HepG2 (cell line): ENCODE measurements at regions not wholly inside any gene's neighbourhood (a gene's known extent, or its start where the extent isn't known, plus 50 kb on each side); places are given as distances from the start of the nearest gene placed in this dataset.

Experiments
- ATAC-seq: fragments of 200-7000 bp; cut with Tn5 transposase; 3 replicates; pipeline ENCODE4 v1.9.1; 2020; ENCODE audit warnings: mild to moderate bottlenecking, moderate library complexity
- BruUV-seq: library from RNA; stranded (reverse); fragments of 400-500 nt; replicated peaks from 2 replicates; lab custom pipeline; 2021; lab: Mats Ljungman, UMichigan
- CTCF ChIA-PET: fragments of 300-600 bp; formaldehyde crosslinking; extraction: SDS; loops from one replicate; lab custom pipeline; 2021; ENCODE audit warnings: low total read pairs, inconsistent platforms, low intra/inter-chr PET ratio; lab: Yijun Ruan, JAX
- POLR2A ChIA-PET: fragments of 350-600 bp; sonication (Branson Sonifier 250); formaldehyde crosslinking; loops from one replicate; lab custom pipeline; 2020; ENCODE audit warnings: antibody characterized with exemption, inconsistent platforms; lab: Yijun Ruan, JAX
- DNase-seq: peaks from one replicate; pipeline ENCODE4 v3.0.0-alpha.2; 2015; ENCODE audit warnings: low spot score
- FAIRE-seq: peaks from 3 replicates; lab custom pipeline; 2011; peaks lifted over from hg19 to GRCh38; lab: Jason Lieb, UNC
- H2AFZ ChIP-seq: one replicate; pipeline ENCODE4 v1.6.1; 2011; ENCODE audit warnings: low read length, inconsistent platforms
- H3K27ac ChIP-seq: fragments of 300-600 bp; 3 replicates; pipeline ENCODE4 v1.8.0; 2011; ENCODE audit warnings: mixed run types, mild to moderate bottlenecking, mixed read lengths, low read length, inconsistent platforms; ENCODE audit not compliant: insufficient read depth; ENCODE audit errors: extremely low read length
- H3K27me3 ChIP-seq, 2 experiments: fragments of 200-600 bp in 1 of 2; 2 replicates in 1 of 2; 3 replicates in 1 of 2; pipeline versions ENCODE4 v1.6.0 to v1.8.0; 2011; ENCODE audit warnings: low read length in 2 of 2, mild to moderate bottlenecking in 2 of 2, moderate library complexity in 2 of 2, inconsistent platforms in 1 of 2; ENCODE audit not compliant: insufficient read depth in 2 of 2, control insufficient read depth in 1 of 2
- H3K36me3 ChIP-seq, 2 experiments: fragments of 200-600 bp in 1 of 2; replicated peaks in 1 of 2; 2 replicates in 1 of 2; 3 replicates in 1 of 2; pipeline versions ENCODE4 v1.5.1 to v1.8.0; 2011; ENCODE audit warnings: low read length in 2 of 2, inconsistent platforms in 1 of 2; ENCODE audit not compliant: insufficient read depth in 2 of 2, control insufficient read depth in 1 of 2
- H3K4me1 ChIP-seq: 2 replicates; pipeline ENCODE4 v1.5.1; 2012; ENCODE audit warnings: low read length, inconsistent platforms; ENCODE audit not compliant: insufficient read depth
- H3K4me2 ChIP-seq: 2 replicates; pipeline ENCODE4 v1.6.0; 2011; ENCODE audit warnings: low read depth, low read length, inconsistent platforms
- H3K4me3 ChIP-seq, 3 experiments: fragments of 200-600 bp in 1 of 3; sonication (generic), shearing (Covaris generic) in 1 of 3; replicated peaks in 1 of 3; 2 replicates each; pipeline ENCODE4 v1.5.1; 2011 to 2016; ENCODE audit warnings: low read length in 3 of 3, inconsistent platforms in 2 of 3, low read depth in 2 of 3, mild to moderate bottlenecking in 2 of 3, control low read depth in 1 of 3, mixed read lengths in 1 of 3; ENCODE audit not compliant: insufficient read depth in 1 of 3
- H3K79me2 ChIP-seq: one replicate; pipeline ENCODE4 v1.6.1; 2011; ENCODE audit warnings: low read length, inconsistent platforms; ENCODE audit not compliant: insufficient read depth
- H3K9ac ChIP-seq: 2 replicates; pipeline ENCODE4 v1.6.0; 2011; ENCODE audit warnings: mild to moderate bottlenecking, low read depth, low read length, inconsistent platforms; ENCODE audit not compliant: insufficient read depth
- H3K9me3 ChIP-seq: 2 replicates; pipeline ENCODE4 v1.5.1; 2012; ENCODE audit warnings: mild to moderate bottlenecking, low read length
- H4K20me1 ChIP-seq: 2 replicates; pipeline ENCODE4 v1.6.0; 2011; ENCODE audit warnings: inconsistent platforms, mild to moderate bottlenecking, low read length, moderate library complexity; ENCODE audit not compliant: insufficient read depth
- CREM ChIP-seq, 2 experiments: sonication (generic) in 1 of 2; formaldehyde crosslinking in 1 of 2; IDR thresholded peaks; 2 replicates each; pipeline versions ENCODE4 v1.4.0 to v1.6.1; 2016 to 2020; ENCODE audit warnings: antibody characterized with exemption in 1 of 2, mild to moderate bottlenecking in 1 of 2, missing genetic modification reagents in 1 of 2
- DRAP1 ChIP-seq: IDR thresholded peaks from 2 replicates; pipeline ENCODE4 v1.6.1; 2016; ENCODE audit warnings: missing genetic modification reagents, missing compliant biosample characterization
- FUBP1 ChIP-seq: sonication (generic); formaldehyde crosslinking; IDR thresholded peaks from 2 replicates; pipeline ENCODE4 v1.5.1; 2020; ENCODE audit warnings: missing genetic modification reagents, mild to moderate bottlenecking, borderline replicate concordance
- HIC2 ChIP-seq: sonication (generic); formaldehyde crosslinking; IDR thresholded peaks from 2 replicates; pipeline ENCODE4 v1.9.0; 2022; ENCODE audit warnings: low read depth, missing genetic modification reagents
- MXD3 ChIP-seq: IDR thresholded peaks from 2 replicates; pipeline ENCODE4 v1.6.1; 2016; ENCODE audit warnings: mild to moderate bottlenecking, missing biosample characterization, missing genetic modification reagents
- SSRP1 ChIP-seq: IDR thresholded peaks from 2 replicates; pipeline ENCODE4 v1.6.1; 2016; ENCODE audit warnings: control low read depth
- ZHX2 ChIP-seq, 2 experiments: sonication (generic) in 1 of 2; formaldehyde crosslinking in 1 of 2; IDR thresholded peaks; 2 replicates each; pipeline versions ENCODE4 v1.6.1 to v1.9.0; 2014 to 2022; ENCODE audit warnings: antibody characterized with exemption in 1 of 2, borderline replicate concordance in 1 of 2, inconsistent platforms in 1 of 2, low read depth in 1 of 2, missing genetic modification reagents in 1 of 2
- ZNF30 ChIP-seq: sonication (generic); formaldehyde crosslinking; IDR thresholded peaks from 2 replicates; pipeline ENCODE4 v1.5.0; 2020; ENCODE audit warnings: mild to moderate bottlenecking, missing genetic modification reagents
- ZNF562 ChIP-seq: sonication (generic); formaldehyde crosslinking; IDR thresholded peaks from 2 replicates; pipeline ENCODE4 v1.8.0; 2022; ENCODE audit warnings: missing genetic modification reagents, borderline replicate concordance
- ZNF746 ChIP-seq: sonication (generic); formaldehyde crosslinking; IDR thresholded peaks from 2 replicates; pipeline ENCODE4 v1.8.0; 2022; ENCODE audit warnings: mild to moderate bottlenecking, missing genetic modification reagents
- WGBS: methylation state at CpG from one replicate; pipeline ENCODE4 v1.1.6; 2017; ENCODE audit warnings: low lambda C conversion rate; 5-methylcytosine and 5-hydroxymethylcytosine counted together
- in situ Hi-C: cut with HindIII; loops from 2 replicates; pipeline ENCODE4 v1.10.0; 2017; ENCODE audit warnings: low pct_unique_long_range_greater_than_20kb; ENCODE audit not compliant: extremely low pct_ligation_motif_present
- intact Hi-C: fragments of 100-400 bp; cut with micrococcal nuclease; formaldehyde crosslinking; loops from one replicate; pipeline ENCODE4 v1.10.0; 2022; ENCODE audit not compliant: unreplicated experiment

GRCh38 chr5:37936091-37936490 is 96.2 kb upstream of the GDNF start:
- Histone ChIP-seq H3K27me3 (peaks cover 0 to 20% of the 10 kb centered on the region in 2 experiments; a peak in 2 of 5 replicates), H4K20me1 (no peaks in the 10 kb centered on the region), H3K36me3 (no peaks in the 10 kb centered on the region), H3K4me2 (no peak overlapping the region), H3K4me3 (no peak overlapping the region), H3K27ac (no peak overlapping the region), H2AFZ (no peak overlapping the region), H3K4me1 (no peaks in the 10 kb centered on the region), H3K9me3 (no peaks in the 10 kb centered on the region), H3K9ac (no peak overlapping the region), H3K79me2 (no peaks in the 10 kb centered on the region)
- BruUV-seq, result no TSS peak
- in situ Hi-C loops, result no loop called here
- intact Hi-C loops, result no loop called here
- DNase-seq (no peak), ATAC-seq (no peak), FAIRE-seq (no peak)
- no peak for TF ChIP-seq FUBP1 (CRISPR knock-in tag)
- no peak for TF ChIP-seq ZNF562 (CRISPR knock-in tag)
- TF ChIP-seq HIC2 (CRISPR knock-in tag), result no peak
- no peak for TF ChIP-seq ZNF30 (CRISPR knock-in tag)
- TF ChIP-seq DRAP1 (CRISPR knock-in tag), result no peak
- TF ChIP-seq SSRP1 (CRISPR knock-in tag), result no peak
- TF ChIP-seq ZNF746 (CRISPR knock-in tag), result no peak
- no peak for TF ChIP-seq ZHX2 (IDR thresholded peaks at IDR 0.05; ENCODE audit: low read depth)
- no peak for TF ChIP-seq ZHX2 (CRISPR knock-in tag; IDR thresholded peaks at IDR 0.05; ENCODE audit: borderline replicate concordance)
- no peak for TF ChIP-seq MXD3
- TF ChIP-seq CREM (IDR thresholded peaks at IDR 0.05), result no peak
- no peak for TF ChIP-seq CREM (CRISPR knock-in tag; IDR thresholded peaks at IDR 0.05)
- ChIA-PET CTCF (no interaction called here), POLR2A (no interaction called here)
- WGBS, result 1% methylated on average over 5 of the region's 5 CpGs
